ENCODE measurements at regions not wholly inside any gene's neighbourhood (a gene's known extent, or its start where the extent isn't known, plus 50 kb on each side); places are given as distances from the start of the nearest gene placed in this dataset.

DNA sequence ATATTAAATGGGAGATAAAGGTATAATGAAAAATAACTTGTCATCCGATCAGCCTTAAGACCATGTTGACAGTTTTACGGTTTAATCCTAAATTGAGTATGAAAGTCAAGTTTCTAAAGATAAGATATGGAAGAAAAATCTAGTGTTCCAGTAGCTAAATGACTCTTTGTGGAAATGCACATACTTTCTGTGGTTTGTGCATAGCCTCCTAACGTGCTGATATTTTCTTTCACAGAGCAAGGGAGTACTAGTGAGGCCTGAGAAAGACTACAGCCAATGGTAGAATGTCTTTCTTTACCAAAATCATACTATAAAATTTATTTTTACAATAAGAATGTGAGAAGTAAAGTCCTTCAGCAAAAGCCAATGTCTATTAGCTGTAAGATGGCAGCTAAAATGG is 430.6 kb upstream of the RGMA start:
- Histone ChIP-seq H3K79me2 (ENCODE audit: insufficient read depth, low read length) (no peaks in the 10 kb centered on the region), H3K9ac (ENCODE audit: low read length) (no peak overlapping the region), H3K27me3 (ENCODE audit: insufficient read depth, low read length) (no peaks in the 10 kb centered on the region), H4K20me1 (ENCODE audit: insufficient read depth, low read length) (no peaks in the 10 kb centered on the region), H3K4me1 (ENCODE audit: insufficient read depth, low read length) (no peaks in the 10 kb centered on the region), H3K27ac (ENCODE audit: low read depth, low read length) (no peak overlapping the region), H3K4me2 (ENCODE audit: low read length) (no peak overlapping the region), H3K4me3 (ENCODE audit: insufficient read depth, low read depth, low read length) (no peak overlapping the region), H2AFZ (ENCODE audit: low read depth, low read length) (no peak overlapping the region), H3K9me3 (ENCODE audit: insufficient read depth, low read depth, low read length) (no peaks in the 10 kb centered on the region), H3K36me3 (ENCODE audit: insufficient read depth, low read length) (no peaks in the 10 kb centered on the region)
- TF ChIP-seq, protein P1, sequence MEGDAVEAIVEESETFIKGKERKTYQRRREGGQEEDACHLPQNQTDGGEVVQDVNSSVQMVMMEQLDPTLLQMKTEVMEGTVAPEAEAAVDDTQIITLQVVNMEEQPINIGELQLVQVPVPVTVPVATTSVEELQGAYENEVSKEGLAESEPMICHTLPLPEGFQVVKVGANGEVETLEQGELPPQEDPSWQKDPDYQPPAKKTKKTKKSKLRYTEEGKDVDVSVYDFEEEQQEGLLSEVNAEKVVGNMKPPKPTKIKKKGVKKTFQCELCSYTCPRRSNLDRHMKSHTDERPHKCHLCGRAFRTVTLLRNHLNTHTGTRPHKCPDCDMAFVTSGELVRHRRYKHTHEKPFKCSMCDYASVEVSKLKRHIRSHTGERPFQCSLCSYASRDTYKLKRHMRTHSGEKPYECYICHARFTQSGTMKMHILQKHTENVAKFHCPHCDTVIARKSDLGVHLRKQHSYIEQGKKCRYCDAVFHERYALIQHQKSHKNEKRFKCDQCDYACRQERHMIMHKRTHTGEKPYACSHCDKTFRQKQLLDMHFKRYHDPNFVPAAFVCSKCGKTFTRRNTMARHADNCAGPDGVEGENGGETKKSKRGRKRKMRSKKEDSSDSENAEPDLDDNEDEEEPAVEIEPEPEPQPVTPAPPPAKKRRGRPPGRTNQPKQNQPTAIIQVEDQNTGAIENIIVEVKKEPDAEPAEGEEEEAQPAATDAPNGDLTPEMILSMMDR (IDR thresholded peaks at IDR 0.05; ENCODE audit: insufficient read depth, low read depth, low read length), result no peak
- TF ChIP-seq EZH2 (IDR thresholded peaks at IDR 0.05; ENCODE audit: insufficient read depth, low read length), result no peak
- Mint-ChIP-seq H3K36me3 (ENCODE audit: low read depth, unreplicated experiment) (no peaks in the 10 kb centered on the region), H3K9me3 (ENCODE audit: unreplicated experiment) (peaks cover 3% of the 10 kb centered on the region), H3K4me1 (ENCODE audit: low read depth, unreplicated experiment) (peaks cover 3% of the 10 kb centered on the region), H3K27me3 (ENCODE audit: low read depth, unreplicated experiment) (peaks cover 4% of the 10 kb centered on the region), H3K27ac (ENCODE audit: unreplicated experiment) (no peak overlapping the region), H3K4me3 (ENCODE audit: unreplicated experiment) (no peak overlapping the region)
- FAIRE-seq (no peak), DNase-seq (ENCODE audit: low read depth) (no peak)

DNA sequence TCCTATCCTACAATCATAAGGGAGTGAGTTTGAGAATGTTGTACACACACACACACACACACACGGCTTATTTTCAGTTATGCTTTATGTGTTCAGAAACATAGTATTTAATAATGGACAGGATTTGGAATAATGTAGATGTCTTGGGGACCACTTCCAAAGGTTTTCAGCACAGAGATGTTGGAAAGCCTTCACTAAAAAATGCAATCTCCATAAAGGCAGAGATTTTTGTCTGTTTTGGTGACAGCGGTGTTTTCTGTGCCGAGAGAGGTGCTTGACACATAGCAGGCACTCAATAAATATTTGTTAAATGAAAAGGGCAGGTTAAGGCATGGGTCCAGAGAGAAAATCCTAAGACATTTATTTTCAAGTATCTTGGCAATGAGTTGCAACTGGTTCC is 428.2 kb upstream of the RGMA start:
- Mint-ChIP-seq H3K4me1 (ENCODE audit: low read depth, unreplicated experiment) (peaks cover 3% of the 10 kb centered on the region), H3K27ac (ENCODE audit: unreplicated experiment) (no peak overlapping the region), H3K27me3 (ENCODE audit: low read depth, unreplicated experiment) (no peaks in the 10 kb centered on the region), H3K9me3 (ENCODE audit: unreplicated experiment) (peaks cover 3% of the 10 kb centered on the region), H3K4me3 (ENCODE audit: unreplicated experiment) (no peak overlapping the region), H3K36me3 (ENCODE audit: low read depth, unreplicated experiment) (no peaks in the 10 kb centered on the region)
- H3K79me2 ChIP-seq (ENCODE audit: insufficient read depth, low read length), result no peaks in the 10 kb centered on the region
- H3K4me1 ChIP-seq (ENCODE audit: insufficient read depth, low read length), result no peaks in the 10 kb centered on the region
- no peak overlapping the region for H3K4me2 ChIP-seq (ENCODE audit: low read length)
- H4K20me1 ChIP-seq (ENCODE audit: insufficient read depth, low read length), result no peaks in the 10 kb centered on the region
- TF ChIP-seq, protein P1 (IDR thresholded peaks at IDR 0.05; ENCODE audit: insufficient read depth, low read depth, low read length), result no peak
- no peak for TF ChIP-seq EZH2 (IDR thresholded peaks at IDR 0.05; ENCODE audit: insufficient read depth, low read length)
- FAIRE-seq (no peak), DNase-seq (ENCODE audit: low read depth) (no peak)
- H3K9ac ChIP-seq (ENCODE audit: low read length), result no peak overlapping the region
- H3K36me3 ChIP-seq (ENCODE audit: insufficient read depth, low read length), result no peaks in the 10 kb centered on the region
- H3K9me3 ChIP-seq (ENCODE audit: insufficient read depth, low read depth, low read length), result no peaks in the 10 kb centered on the region
- no peak overlapping the region for H3K27ac ChIP-seq (ENCODE audit: low read depth, low read length)
- no peaks in the 10 kb centered on the region for H3K27me3 ChIP-seq (ENCODE audit: insufficient read depth, low read length)
- no peak overlapping the region for H2AFZ ChIP-seq (ENCODE audit: low read depth, low read length)
- no peak overlapping the region for H3K4me3 ChIP-seq (ENCODE audit: insufficient read depth, low read depth, low read length)

DNA sequence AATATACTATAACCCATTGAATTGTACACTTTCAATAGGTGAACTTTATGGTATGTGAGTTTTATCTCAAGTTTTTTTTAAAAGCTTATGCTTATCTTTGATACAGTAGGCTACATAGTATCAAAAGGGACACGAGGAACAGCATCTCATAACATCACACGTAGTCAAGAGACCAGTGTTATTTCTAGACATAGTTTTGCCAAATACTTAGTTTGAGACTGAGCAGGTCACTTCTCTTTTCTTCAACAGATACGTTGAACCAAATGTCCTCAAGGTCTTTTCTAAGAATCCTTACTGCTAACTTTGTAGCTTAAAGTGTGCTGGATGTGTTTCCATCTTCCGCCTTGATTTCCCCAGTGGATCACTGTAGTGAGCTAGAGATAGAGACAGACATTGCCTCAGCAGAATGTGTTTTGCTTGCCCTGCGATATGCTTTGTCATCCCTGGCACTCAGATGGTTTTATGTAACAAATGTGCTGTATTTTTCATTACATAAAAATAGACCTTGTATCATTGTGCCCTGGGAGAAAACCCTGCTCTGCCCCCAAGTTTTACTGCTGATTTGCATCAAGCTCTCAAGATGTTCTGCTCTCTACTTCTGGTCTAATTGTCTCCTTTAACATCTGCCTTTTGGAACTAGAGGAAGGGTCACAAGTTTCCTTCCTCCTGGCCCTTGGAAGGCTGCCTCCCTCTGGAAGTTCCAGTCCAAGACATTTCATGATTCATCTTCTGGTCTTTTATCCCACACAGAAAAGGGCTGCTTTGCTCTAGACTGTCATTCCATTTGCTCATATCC is 426.4 kb upstream of the RGMA start:
- FAIRE-seq, result no peak
- peaks cover 3% of the 10 kb centered on the region for H3K27me3 Mint-ChIP-seq (ENCODE audit: low read depth, unreplicated experiment)
- no peaks in the 10 kb centered on the region for H3K9me3 ChIP-seq (ENCODE audit: insufficient read depth, low read depth, low read length)

More for the DNA sequence above, 426.4 kb upstream of the RGMA start:
- TF ChIP-seq, protein P1 (IDR thresholded peaks at IDR 0.05; ENCODE audit: insufficient read depth, low read depth, low read length), result no peak
- no peak for TF ChIP-seq EZH2 (IDR thresholded peaks at IDR 0.05; ENCODE audit: insufficient read depth, low read length)
- Mint-ChIP-seq H3K4me1 (ENCODE audit: low read depth, unreplicated experiment) (peaks cover 3% of the 10 kb centered on the region), H3K27ac (ENCODE audit: unreplicated experiment) (no peak overlapping the region), H3K36me3 (ENCODE audit: low read depth, unreplicated experiment) (no peaks in the 10 kb centered on the region), H3K9me3 (ENCODE audit: unreplicated experiment) (peaks cover 3% of the 10 kb centered on the region), H3K4me3 (ENCODE audit: unreplicated experiment) (no peak overlapping the region)
- Histone ChIP-seq H3K4me2 (ENCODE audit: low read length) (no peak overlapping the region), H4K20me1 (ENCODE audit: insufficient read depth, low read length) (no peaks in the 10 kb centered on the region), H3K4me3 (ENCODE audit: insufficient read depth, low read depth, low read length) (no peak overlapping the region), H3K27me3 (ENCODE audit: insufficient read depth, low read length) (no peaks in the 10 kb centered on the region), H3K36me3 (ENCODE audit: insufficient read depth, low read length) (no peaks in the 10 kb centered on the region), H3K9ac (ENCODE audit: low read length) (no peak overlapping the region), H3K4me1 (ENCODE audit: insufficient read depth, low read length) (no peaks in the 10 kb centered on the region), H2AFZ (ENCODE audit: low read depth, low read length) (no peak overlapping the region), H3K79me2 (ENCODE audit: insufficient read depth, low read length) (no peaks in the 10 kb centered on the region), H3K27ac (ENCODE audit: low read depth, low read length) (no peak overlapping the region)
- peak; percentile 25 for DNase-seq (ENCODE audit: low read depth)
